ENCODE measurements at regions not wholly inside any gene's neighbourhood (a gene's known extent, or its start where the extent isn't known, plus 50 kb on each side); places are given as distances from the start of the nearest gene placed in this dataset.

GRCh38 chr6:67252663-67253062 is 1382.4 kb upstream of the ADGRB3 start:
- no peak overlapping the region for H3K4me3 ChIP-seq
- intact Hi-C loops (cut with DNase I) = no loop called here
- WGBS, 3 donors = 63 to 71% (median 69%) methylated on average over 3 of the region's 3 CpGs
- H3K36me3 ChIP-seq (ENCODE audit: insufficient read depth in 1 of 2, low read depth in 1 of 2) = no peaks in the 10 kb centered on the region
- H3K9me3 ChIP-seq = no peaks in the 10 kb centered on the region
- no peak for DNase-seq
- H3K27ac ChIP-seq = no peak overlapping the region
- H3K4me1 ChIP-seq = no peaks in the 10 kb centered on the region
- no peak for TF ChIP-seq CTCF (IDR thresholded peaks at IDR 0.05)
- ATAC-seq = no peak
- no peaks in the 10 kb centered on the region for H3K27me3 ChIP-seq (ENCODE audit: insufficient read depth in 3 of 3, low read length in 2 of 3)

GRCh38 chr6:67248077-67248476 is 1387.0 kb upstream of the ADGRB3 start:
- intact Hi-C loops (cut with DNase I) = no loop called here
- Histone ChIP-seq H3K27ac (no peak overlapping the region), H3K36me3 (ENCODE audit: insufficient read depth in 1 of 2, low read depth in 1 of 2) (no peaks in the 10 kb centered on the region), H3K4me1 (no peaks in the 10 kb centered on the region), H3K27me3 (ENCODE audit: insufficient read depth in 3 of 3, low read length in 2 of 3) (no peaks in the 10 kb centered on the region), H3K4me3 (no peak overlapping the region), H3K9me3 (no peaks in the 10 kb centered on the region)
- no peak for TF ChIP-seq CTCF (IDR thresholded peaks at IDR 0.05)
- WGBS, 3 donors = 82 to 90% (median 83%) methylated on average over 4 of the region's 4 CpGs
- DNase-seq (no peak), ATAC-seq (no peak)

DNA sequence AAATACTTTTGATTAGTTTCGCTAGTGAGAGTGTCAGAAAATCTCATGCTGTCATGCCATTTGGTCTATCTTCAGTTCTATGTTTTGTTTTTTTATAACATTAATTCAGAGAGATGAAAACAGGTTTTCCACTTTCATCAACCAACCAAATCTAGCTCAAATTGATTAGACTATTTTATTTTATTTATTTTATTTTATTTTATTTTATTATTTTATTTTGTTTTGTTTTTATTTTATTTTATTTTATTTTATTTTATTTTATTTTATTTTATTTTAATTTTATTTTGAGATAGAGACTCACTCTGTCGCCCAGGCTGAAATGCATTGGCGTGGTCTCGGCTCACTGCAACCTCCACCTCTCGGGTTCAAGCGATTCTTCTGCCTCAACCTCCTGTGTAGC is 1391.0 kb upstream of the ADGRB3 start:
- no peak for TF ChIP-seq CTCF (IDR thresholded peaks at IDR 0.05)
- ATAC-seq (no peak), DNase-seq (no peak)
- peaks cover 0 to 1% (median 0%) of the 10 kb centered on the region in 3 donors for H3K27me3 ChIP-seq (ENCODE audit: insufficient read depth in 3 of 3, low read length in 2 of 3)
- H3K27ac ChIP-seq = no peak overlapping the region
- no peaks in the 10 kb centered on the region for H3K36me3 ChIP-seq (ENCODE audit: insufficient read depth in 1 of 2, low read depth in 1 of 2)
- H3K4me3 ChIP-seq = no peak overlapping the region
- no peaks in the 10 kb centered on the region for H3K4me1 ChIP-seq
- WGBS, 3 donors = 79 to 89% (median 86%) methylated on average over 6 of the region's 6 CpGs
- intact Hi-C loops (cut with DNase I) = no loop called here
- peaks cover 3% of the 10 kb centered on the region for H3K9me3 ChIP-seq

DNA sequence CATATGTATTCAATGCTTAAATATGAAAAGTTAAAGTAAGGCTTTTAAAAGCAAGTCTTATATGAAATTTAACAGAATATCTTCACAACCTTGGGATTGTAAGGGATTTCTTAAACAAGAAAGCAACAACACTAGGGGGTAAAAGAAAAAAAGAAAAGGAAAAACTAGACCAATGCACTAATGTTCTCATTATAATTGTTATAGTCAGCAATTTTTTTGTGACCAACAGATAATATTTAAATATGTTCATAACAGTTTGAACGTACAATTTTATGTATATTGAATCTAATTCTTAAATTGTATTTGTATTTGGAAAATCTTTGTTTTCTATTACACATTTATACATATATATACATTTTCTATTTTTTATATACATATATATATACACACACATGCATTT is 1397.8 kb upstream of the ADGRB3 start:
- no peak overlapping the region for H3K27ac ChIP-seq
- DNase-seq = no peak
- ATAC-seq = no peak
- 65 to 68% (median 66%) methylated on average over 1 of the region's 1 CpG for WGBS, 3 donors
- intact Hi-C loops (cut with DNase I) = no loop called here
- TF ChIP-seq CTCF (IDR thresholded peaks at IDR 0.05) = no peak
- H3K27me3 ChIP-seq (ENCODE audit: insufficient read depth in 3 of 3, low read length in 2 of 3) = peaks cover 0 to 1% (median 0%) of the 10 kb centered on the region in 3 donors
- no peaks in the 10 kb centered on the region for H3K36me3 ChIP-seq (ENCODE audit: insufficient read depth in 1 of 2, low read depth in 1 of 2)
- peaks cover 3% of the 10 kb centered on the region for H3K9me3 ChIP-seq
- no peaks in the 10 kb centered on the region for H3K4me1 ChIP-seq
- no peak overlapping the region for H3K4me3 ChIP-seq

DNA sequence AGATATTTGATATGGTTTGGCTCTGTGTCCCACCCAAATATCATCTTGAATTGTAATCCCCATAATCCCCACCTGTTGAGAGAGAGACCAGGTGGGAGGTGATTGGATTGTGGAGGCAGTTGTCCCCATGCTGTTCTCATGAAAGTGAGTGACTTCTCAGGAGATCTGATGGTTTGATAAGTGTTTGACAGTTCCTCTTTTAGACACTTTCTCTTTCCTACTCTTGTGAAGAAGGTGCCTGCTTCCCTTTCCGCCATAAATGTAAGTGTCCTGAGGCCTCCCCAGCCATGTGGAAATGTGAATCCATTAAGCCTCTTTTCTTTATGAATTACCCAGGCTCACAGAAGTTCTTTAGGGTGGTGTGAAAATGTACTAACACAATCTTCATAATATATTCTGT is 1404.0 kb upstream of the ADGRB3 start:
- Histone ChIP-seq H3K4me1 (no peaks in the 10 kb centered on the region), H3K27me3 (ENCODE audit: insufficient read depth in 3 of 3, low read length in 2 of 3) (no peaks in the 10 kb centered on the region), H3K4me3 (no peak overlapping the region), H3K9me3 (no peaks in the 10 kb centered on the region), H3K36me3 (ENCODE audit: insufficient read depth in 1 of 2, low read depth in 1 of 2) (no peaks in the 10 kb centered on the region), H3K27ac (no peak overlapping the region)
- no peak for DNase-seq
- intact Hi-C loops (cut with DNase I) = no loop called here
- no peak for ATAC-seq
- TF ChIP-seq CTCF (IDR thresholded peaks at IDR 0.05) = no peak
- 86 to 94% (median 86%) methylated on average over 1 of the region's 1 CpG for WGBS, 3 donors
